Esophagus squamous epithelium (tissue), 4 donors: ENCODE measurements at regions not wholly inside any gene's neighbourhood (a gene's known extent, or its start where the extent isn't known, plus 50 kb on each side); places are given as distances from the start of the nearest gene placed in this dataset.

ENCODE experiments used
- CTCF ChIP-seq, 6 experiments: fragments of 450-650 bp in 4 of 6; fragments of 200-600 bp in 2 of 6; sonication (generic) in 2 of 6; IDR thresholded peaks; one replicate each; pipeline ENCODE4 v1.5.1; 2016 to 2019; ENCODE audit warnings: antibody characterized with exemption in 6 of 6, mild to moderate bottlenecking in 4 of 6, moderate library complexity in 4 of 6
- POLR2A ChIP-seq, 4 donors: fragments of 450-650 bp; IDR thresholded peaks; one replicate each; pipeline ENCODE4 v1.6.1; 2017; ENCODE audit warnings: antibody characterized with exemption in 4 of 4, mild to moderate bottlenecking in 4 of 4, moderate library complexity in 3 of 4

GRCh38 chr5:74040065-74040551 is 414.1 kb downstream of the ARHGEF28 start:
- no peak for TF ChIP-seq CTCF (IDR thresholded peaks at IDR 0.05)
- no peak for TF ChIP-seq POLR2A (IDR thresholded peaks at IDR 0.05)
